ENCODE measurements at regions not wholly inside any gene's neighbourhood (a gene's known extent, or its start where the extent isn't known, plus 50 kb on each side); places are given as distances from the start of the nearest gene placed in this dataset.
"Not testable (repeated sequence)": the region's sequence is repeated elsewhere in the genome, so short reads cannot be mapped to it uniquely, and the experiment has no call there.

DNA sequence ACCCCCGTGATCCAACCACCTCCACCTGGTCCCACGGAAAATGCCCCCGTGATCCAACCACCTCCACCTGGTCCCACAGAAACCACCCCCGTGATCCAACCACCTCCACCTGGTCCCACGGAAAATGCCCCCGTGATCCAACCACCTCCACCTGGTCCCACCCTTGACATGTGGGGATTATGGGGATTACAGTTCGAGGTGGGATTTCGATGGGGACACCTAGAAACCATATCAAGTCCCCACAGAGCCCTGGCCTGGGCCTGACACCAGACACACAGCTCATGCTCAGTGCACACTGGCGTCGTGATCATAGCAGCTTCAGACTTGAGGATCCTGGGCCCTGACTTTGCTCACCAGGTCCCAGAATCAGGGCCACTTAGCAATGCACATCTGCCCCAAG is 637.7 kb downstream of the TBC1D22A start:
- in situ Hi-C loops (cut with HindIII; ENCODE audit: low sequenced_read_pairs) = not testable (repeated sequence)

DNA sequence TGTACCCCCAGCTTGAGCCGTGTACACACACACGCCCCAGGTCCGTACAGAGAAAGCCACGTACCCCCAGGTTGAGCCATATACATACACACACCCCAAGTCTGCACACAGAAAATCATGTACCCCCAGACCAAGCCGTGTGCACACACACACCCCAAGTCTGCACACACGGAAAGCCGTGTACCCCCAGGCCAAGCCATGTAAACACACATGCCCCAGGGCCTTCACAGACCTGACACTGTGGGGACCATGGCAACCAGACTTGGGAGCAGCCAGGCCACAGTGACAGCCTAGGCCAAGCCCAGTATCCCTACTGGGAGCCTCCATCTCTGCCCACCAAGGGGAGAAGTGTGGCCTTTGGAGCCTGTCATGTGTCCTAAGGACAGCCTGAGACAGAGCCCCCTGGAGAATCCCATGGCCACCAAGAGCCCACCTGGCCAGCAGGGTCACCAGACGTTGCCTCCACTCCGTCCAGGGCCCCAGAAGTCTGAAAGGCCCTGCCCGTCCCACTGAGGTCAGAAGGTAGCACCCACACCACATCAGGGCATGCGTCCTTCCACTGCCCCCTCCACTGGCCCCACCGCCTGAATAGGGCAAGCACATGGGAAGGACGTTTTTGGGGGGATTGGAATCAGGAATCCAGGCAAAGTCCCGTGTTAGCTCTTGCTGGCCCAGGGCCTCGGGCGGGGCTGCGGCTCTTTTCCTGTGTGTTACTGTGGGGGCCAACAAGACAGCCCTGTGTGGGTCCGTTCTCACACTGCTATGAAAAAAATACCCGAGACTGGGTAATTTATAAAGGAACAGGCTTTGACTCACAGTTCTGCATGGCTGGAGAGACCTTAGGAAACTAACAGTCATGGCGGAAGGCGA is 636.7 kb downstream of the TBC1D22A start:
- in situ Hi-C loops (cut with HindIII; ENCODE audit: low sequenced_read_pairs) = no loop called here

DNA sequence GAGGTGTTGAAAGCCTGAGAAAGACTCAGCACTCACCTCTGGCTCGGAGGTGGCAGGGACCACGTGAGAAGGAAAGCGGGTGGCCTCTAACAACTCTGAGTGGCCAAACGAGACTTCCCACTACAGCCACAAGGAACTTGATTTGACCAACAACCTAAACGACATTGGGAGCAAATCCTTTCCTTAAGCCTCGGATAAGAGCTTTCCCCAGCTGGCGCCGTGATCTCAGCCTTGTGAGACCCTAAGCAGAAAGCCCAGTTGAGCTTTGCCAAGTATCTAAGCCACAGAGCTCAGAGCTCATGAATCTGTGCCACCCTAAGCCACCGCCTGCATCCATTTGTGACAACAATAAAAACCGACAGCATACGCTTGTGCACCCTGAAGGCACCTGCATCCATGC is 636.0 kb downstream of the TBC1D22A start:
- in situ Hi-C loops (cut with HindIII; ENCODE audit: low sequenced_read_pairs) = no loop called here

DNA sequence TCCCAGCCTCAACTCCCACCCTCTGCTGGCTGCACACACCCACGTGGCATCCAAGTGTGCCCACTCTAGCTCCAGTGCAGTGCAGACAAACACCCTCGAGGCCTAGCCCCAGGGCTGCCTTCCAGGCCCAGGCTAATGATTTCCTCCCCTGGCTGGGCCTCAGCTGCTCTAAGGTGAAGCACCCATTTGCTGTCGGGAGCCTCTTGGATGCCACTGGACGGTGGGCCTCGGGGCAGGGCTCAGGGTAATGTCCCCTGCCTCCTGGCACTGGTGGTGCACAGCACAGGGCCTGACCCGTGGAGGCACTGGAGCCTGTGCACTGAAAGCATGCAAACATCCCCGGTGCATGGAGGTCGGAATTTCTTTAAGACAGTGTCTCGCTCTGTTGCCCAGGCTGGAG is 635.2 kb downstream of the TBC1D22A start:
- in situ Hi-C loops (cut with HindIII; ENCODE audit: low sequenced_read_pairs) = no loop called here

DNA sequence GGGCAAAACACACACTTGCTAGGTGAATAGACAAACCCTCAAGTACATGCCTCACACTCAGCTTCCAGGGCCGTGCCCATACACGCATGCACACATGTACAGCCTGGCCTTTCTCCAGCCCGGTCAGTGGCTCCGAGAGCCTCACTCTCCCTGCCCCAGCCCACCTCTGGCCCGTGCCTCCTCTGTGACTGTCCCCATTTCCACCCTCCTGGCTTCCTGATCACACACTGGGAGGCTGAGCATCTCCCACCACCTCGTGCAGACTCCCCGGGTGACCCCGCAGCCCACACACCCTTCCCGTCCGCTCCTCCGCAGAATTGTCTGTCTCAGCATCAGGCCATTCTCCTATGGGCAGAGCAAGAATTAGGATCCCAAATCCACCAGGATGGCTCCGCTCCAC is 634.1 kb downstream of the TBC1D22A start:
- in situ Hi-C loops (cut with HindIII; ENCODE audit: low sequenced_read_pairs) = no loop called here

DNA sequence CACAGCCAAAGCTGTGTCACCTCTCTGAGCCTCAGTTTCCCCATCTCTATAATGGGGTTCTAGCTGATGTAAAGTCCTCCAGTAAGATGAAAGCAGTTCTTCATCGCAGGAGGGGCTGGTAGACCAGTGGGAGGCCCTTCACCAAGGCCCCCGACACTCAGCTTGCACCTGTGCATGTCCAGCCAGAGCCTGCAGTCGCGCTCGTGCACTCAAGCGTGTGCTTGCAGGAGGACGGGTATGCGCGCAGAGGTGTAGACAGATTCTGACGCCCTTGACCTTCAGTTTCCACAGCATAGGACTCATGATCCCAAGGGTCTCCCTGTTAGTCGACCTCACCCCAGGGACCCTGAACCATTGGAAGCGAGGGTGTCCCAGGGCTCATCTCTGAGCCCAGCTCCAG is 633.7 kb downstream of the TBC1D22A start:
- in situ Hi-C loops (cut with HindIII; ENCODE audit: low sequenced_read_pairs) = no loop called here

DNA sequence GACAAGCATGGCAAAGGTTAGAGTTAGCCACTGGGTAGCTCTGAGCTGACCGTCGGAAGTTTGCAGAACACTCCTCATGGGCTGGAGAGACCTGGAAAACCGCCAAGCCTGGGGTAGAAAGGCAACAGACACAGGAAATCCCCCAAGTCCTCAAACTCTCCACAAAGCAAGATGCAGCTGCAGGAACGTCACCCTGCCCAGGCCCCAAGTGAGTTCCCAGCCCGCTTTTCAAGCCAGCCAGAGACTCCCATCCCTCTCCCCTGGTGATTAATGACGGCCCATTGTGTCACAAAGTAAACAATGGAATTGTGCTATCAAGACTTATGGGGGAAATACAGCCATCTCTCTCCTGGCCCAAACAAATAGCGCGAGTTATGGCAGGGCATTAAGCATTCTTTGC is 633.0 kb downstream of the TBC1D22A start:
- in situ Hi-C loops (cut with HindIII; ENCODE audit: low sequenced_read_pairs) = no loop called here

DNA sequence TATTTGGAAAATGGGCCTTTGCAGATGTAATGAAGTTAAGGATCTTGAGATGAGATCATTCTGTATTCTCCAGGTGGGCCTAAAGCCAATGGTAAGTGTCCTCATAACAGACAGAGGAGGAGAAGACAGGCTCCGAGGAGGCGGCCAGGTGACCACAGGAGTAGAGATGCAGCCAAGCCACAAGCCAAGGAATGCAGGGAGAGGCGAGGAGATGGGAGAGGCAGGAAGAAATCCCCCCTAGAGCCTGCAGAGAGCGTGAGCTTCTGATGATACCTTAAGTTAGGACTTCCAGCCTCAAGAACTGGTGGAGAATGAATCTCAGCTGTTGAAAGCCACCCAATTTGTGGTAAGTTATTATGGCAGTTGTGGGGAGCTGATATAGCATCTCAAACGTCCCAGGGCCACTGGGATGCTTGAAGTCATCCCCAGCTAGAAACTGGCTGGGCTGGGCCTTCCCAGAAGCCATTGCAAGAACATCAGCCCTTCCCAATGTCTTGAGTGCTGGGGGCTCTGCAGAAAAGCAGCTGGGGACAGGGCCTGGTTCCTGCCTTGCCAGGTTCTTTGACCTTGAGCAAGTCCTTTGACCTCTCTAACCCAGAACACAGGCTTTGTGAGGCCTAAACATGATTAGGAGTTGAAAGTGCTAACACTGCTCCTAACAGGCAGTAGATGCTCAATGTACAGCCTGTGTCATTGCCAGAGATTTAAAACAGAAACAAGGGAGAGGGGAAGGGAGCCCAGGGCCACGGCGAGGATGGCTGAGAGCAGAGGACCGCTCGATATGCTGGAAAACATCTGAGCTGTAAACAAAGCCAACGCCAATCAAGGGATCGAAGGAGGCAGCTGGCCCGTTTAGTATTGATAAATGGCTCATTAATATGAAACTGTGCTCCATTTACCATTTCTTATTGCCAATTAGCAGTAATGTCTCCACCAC is 632.3 kb downstream of the TBC1D22A start:
- in situ Hi-C loops (cut with HindIII; ENCODE audit: low sequenced_read_pairs) = no loop called here

DNA sequence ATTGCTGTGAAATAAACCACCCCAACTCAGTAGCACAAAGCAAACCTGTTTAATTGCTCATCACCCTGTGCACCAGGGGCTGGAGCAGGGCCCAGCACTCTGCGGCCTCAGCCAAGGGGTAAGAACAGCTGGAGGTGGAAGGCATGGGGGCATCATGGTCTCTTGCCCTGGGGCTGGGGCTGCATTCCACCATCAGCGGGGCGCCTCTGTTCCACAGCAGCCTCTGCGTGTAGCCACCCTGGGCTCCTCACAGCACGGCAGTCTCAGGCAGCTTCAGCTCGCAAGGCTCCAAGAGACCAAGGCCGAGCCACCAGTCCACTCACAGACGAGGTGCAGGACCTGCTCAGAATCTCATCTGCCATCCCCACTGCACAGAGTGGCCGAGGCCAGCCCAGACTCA is 630.7 kb downstream of the TBC1D22A start:
- in situ Hi-C loops (cut with HindIII; ENCODE audit: low sequenced_read_pairs) = no loop called here

DNA sequence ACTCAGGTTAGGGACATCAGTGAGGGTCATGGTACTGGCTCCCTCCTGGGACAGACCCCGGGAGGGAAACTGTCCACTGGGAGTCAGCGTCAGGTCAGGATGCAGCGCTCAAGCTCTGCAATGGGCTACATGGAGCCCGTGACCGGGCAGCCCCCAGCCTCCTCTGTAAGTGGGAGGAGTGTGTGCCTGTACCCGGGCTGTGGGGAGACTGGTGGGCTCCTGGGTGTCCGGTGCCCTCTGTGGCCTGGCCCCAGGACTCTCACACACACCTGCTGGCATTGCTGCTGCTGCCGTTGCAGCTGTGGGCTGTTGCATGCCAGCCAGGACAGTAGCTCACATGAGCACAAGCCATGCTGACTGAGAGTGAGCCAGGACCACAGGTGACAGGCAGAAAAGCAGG is 630.3 kb downstream of the TBC1D22A start:
- in situ Hi-C loops (cut with HindIII; ENCODE audit: low sequenced_read_pairs) = no loop called here

DNA sequence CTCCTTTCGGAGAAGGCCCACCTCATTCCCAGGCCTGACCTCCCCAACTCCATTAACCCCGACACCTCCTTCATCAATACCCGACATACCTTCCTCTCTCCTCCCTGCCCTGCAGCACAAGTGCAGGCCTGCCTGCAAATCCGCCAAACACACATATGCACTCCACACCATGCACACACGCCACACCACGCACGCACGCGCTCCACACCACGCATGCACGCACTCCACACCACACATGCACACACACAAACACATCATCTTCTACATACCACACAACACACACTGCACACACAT is 629.6 kb downstream of the TBC1D22A start:
- in situ Hi-C loops (cut with HindIII; ENCODE audit: low sequenced_read_pairs) = no loop called here

DNA sequence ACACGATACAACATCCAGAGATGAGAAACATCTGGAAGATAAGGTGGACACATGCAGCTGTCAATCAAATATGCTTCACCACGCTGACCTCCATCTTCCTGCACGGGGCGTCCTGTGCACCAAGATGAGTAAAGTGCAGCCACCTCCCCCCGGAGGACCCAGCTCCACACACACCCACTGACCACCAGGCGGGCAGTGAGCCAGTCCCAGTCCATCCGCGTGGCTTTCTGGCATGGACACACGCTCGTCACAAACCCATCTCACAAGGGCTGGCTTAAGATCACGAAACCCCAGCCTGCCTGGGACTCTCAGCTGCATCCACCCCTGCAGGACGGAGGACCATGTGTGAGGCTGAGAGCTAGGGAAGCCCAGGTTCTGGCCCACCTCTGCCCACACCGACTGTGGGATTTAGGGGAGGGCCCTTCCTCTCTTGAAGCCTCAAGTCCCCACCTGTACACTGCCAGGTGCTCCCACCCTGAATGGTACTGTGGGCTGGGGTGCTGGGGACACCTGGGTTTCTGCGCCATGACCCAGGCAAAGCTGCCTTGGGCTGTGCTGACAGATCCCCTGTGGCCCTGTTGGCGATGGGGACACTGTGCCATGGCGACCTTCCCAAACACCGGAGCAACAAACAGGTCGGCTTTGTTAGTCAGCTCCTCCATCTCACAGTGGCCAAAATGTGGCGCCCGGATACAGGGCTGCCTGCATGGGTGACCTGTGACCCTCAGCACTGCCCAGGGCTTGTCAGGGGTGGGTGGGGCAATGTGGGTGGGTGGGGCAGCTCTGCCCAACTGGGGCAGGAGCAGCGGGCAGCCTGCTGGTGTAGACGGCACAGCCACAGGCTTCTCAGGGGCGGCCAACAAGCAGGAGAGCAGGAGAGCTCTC is 629.0 kb downstream of the TBC1D22A start:
- in situ Hi-C loops (cut with HindIII; ENCODE audit: low sequenced_read_pairs) = no loop called here

DNA sequence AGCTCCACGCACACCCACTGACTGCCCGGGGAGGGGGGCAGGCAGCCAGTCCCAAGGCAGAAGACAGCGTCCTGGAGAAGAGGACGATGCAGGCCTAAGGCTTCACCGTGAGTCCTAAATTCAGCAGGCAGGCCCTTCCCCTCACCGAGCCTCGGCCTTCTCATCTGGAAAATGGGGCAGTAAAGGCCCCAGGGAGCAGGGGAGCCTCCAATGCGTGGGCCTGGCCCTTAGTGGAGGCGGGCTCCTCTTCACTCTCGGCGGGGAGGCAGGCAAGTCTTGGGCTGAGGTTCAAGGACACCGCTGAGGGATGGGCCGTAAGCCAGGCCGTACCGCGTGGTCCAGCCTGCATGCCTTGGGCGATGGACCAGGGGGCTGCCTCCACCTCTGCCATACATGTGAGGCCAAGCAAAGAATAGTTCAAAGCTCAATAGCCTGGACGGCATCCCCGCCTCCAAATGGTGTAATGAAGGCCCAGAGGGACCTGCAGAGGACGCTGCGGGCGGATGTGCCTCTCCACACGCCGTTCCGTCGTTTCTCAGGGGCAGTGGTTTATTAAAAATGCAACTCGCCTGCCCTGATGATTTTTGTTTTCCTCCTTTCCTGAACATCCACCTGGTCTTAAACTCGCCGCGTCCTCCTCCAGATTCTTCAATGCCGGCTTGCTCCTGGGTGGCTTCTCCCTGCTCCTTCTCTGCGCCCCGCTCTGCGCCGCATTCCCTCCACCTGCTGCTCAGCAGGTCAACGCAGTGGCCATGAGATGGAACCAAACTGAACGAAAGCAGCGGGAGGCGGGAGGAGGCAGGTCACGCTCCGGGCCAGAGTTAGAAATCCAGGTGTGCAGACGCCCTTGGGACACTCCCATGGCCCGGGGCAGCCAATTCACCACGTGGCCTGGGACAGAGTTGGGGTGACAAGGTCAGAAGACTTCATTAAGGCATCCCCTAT is 627.8 kb downstream of the TBC1D22A start:
- in situ Hi-C loops (cut with HindIII; ENCODE audit: low sequenced_read_pairs) = no loop called here

DNA sequence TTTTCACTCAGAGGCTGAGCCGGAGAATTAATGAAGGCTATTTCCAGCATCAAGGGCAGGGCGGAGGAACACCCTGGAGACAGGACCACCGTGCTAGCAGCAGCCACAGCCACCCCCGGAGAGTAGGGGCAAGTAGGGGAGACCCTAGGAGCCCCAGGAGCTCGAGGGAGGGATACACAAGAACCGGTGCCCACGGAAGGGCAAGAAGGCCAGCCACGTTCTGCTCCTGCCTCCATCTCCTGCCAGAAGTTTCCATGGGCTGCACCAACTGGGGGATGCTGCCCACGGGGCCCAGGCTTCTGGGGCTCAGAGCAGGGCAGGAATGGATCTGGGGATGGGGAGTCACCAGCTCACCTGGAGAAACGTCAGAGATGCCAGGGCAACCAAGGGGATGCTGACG is 626.8 kb downstream of the TBC1D22A start:
- in situ Hi-C loops (cut with HindIII; ENCODE audit: low sequenced_read_pairs) = no loop called here

DNA sequence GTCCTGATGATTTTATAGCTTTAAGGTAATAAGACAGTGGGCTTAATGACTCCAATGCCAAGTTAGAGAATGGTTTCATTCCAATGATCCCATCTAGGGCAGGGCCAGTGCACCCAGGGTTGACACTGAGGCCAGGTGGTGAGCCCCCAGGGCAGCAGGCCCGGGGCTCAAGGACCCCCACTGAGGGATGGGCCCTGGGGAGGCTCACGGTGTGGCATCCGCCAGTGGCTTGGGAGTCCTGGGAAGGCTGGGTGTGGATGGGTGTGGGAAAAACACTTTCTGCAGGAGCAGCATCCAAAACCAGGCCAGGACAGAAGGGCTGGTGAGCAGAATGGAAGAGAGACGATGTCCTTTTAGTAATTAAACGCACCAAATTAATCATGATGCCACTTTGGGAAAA is 626.3 kb downstream of the TBC1D22A start:
- in situ Hi-C loops (cut with HindIII; ENCODE audit: low sequenced_read_pairs) = no loop called here

DNA sequence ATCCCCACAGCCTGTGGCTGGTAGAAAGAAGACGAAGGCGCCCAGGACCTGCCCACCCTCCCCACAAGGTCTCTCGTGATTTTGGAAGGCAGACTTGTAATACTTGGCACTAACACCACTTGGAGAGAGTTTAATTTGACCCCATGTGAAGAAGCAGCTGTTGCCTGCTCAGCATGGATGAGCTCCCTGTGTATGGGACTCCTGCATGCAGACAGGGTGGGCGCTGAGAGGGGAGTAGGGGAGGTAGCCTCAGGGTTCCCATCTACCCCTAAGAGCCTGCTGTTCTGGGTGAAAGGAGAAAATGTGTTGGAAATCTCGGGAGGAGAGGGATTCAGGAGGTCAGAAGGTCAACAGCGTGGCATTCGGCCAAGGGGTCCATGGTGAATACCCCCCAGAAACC is 625.9 kb downstream of the TBC1D22A start:
- in situ Hi-C loops (cut with HindIII; ENCODE audit: low sequenced_read_pairs) = no loop called here

DNA sequence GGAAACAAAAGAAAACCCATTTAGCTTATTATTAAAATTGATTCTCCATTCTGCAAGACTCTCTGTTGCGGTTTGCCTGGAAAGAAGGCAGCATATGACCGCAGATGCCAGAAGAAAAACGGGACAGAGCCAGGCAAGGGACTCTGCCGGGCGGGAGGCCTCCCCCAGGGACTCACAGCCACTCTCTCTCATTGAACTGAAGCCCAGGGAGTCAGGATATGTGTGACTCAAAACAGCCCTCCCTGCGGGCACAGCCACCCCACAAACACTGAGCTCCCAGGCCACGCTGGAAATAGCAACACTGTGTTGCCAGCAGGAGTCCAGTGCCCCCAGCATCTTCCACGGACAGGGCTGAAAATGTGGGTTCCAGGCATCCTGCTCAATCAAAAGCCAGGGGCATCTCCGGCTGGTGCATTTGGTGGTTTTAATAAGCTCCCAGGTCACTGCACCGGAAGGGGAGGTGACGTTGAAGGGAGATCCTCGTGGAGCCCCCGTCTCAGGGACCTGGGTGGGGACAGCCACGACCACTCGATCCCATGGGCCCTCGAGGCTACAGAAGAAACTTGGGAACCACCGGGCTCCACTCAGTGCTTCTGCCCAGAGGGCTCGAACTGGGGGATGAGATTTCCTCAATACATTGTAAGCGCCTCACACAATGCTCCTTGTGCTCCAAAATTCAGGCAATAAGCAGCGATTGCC is 624.5 kb downstream of the TBC1D22A start:
- in situ Hi-C loops (cut with HindIII; ENCODE audit: low sequenced_read_pairs) = no loop called here

DNA sequence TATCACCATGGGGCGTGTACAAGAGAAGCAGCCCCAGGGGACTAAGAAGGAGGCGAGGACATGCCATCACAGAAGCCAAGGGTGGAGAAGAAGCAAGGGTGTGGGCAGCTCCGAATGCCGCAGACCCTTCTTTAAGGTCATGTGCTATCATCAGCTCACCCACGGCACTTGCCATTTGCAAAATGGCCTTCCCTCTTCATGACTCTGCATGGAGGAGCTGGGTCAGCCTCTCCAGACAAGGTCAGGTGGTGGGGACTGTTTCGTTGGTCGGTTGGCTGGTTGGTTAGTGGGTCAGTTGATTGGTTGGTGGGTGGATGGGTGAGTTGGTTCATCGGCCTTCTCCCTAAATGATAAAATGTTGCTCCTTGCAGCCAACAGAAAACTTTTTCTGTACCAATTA is 622.5 kb downstream of the TBC1D22A start:
- in situ Hi-C loops (cut with HindIII; ENCODE audit: low sequenced_read_pairs) = no loop called here

DNA sequence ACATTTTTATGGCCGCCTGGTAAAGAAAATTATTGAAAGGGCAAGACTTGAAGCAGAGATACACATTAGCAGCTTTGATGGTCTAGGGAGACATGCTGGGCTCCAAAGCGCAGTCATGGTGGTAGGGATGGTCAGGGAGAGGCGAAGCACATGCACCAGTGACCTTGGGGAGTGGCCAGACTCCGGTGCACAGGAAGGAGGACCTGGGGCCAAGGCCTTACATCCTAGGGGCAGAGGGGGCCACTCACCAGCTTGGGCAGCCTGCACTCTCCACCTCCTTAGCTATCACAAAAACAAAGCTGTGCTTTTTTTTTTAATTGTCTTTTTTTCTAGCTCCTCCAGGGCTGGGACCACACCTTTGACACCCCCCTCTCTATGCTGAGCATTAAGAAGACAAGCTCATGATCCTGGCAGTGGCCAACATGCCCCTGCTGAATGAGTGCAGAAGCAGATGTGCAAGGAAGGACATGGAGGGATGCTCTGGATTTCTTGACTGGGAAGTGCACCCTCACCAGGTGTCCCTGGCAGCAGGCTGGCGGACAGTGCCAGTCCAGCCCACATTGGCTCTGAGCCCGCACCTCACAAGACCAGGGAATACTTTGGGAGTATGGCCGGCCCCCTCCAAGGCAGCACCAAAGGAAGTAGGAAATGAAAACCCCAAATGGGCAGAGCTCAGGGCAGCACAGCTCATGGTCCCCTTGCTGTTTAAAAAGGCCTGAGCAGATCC is 619.9 kb downstream of the TBC1D22A start:
- in situ Hi-C loops (cut with HindIII; ENCODE audit: low sequenced_read_pairs) = no loop called here

Data from DLD1 (cell line).